ENCODE measurements at regions not wholly inside any gene's neighbourhood (a gene's known extent, or its start where the extent isn't known, plus 50 kb on each side); places are given as distances from the start of the nearest gene placed in this dataset.

GRCh38 chr9:117882171-117882570 lies 178.0 kb downstream of the TLR4 start:
- TF ChIP-seq POLR2AphosphoS5 (IDR thresholded peaks at IDR 0.05), result no peak
- no peak for TF ChIP-seq MXI1 (conservative IDR thresholded peaks at IDR 0.05; ENCODE audit: poor library complexity, severe bottlenecking)
- TF ChIP-seq, protein P1, sequence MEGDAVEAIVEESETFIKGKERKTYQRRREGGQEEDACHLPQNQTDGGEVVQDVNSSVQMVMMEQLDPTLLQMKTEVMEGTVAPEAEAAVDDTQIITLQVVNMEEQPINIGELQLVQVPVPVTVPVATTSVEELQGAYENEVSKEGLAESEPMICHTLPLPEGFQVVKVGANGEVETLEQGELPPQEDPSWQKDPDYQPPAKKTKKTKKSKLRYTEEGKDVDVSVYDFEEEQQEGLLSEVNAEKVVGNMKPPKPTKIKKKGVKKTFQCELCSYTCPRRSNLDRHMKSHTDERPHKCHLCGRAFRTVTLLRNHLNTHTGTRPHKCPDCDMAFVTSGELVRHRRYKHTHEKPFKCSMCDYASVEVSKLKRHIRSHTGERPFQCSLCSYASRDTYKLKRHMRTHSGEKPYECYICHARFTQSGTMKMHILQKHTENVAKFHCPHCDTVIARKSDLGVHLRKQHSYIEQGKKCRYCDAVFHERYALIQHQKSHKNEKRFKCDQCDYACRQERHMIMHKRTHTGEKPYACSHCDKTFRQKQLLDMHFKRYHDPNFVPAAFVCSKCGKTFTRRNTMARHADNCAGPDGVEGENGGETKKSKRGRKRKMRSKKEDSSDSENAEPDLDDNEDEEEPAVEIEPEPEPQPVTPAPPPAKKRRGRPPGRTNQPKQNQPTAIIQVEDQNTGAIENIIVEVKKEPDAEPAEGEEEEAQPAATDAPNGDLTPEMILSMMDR (IDR thresholded peaks at IDR 0.05; ENCODE audit: poor library complexity, severe bottlenecking), result no peak
- no peak for TF ChIP-seq EZH2 (IDR thresholded peaks at IDR 0.05; ENCODE audit: borderline replicate concordance, insufficient read depth, low read length, poor library complexity, severe bottlenecking)
- no peak for TF ChIP-seq RAD21 (conservative IDR thresholded peaks at IDR 0.05)

Measured in neural cell (in vitro differentiated cells).